ENCODE measurements at regions not wholly inside any gene's neighbourhood (a gene's known extent, or its start where the extent isn't known, plus 50 kb on each side); places are given as distances from the start of the nearest gene placed in this dataset.
"Not testable (repeated sequence)": the region's sequence is repeated elsewhere in the genome, so short reads cannot be mapped to it uniquely, and the experiment has no call there.

DNA sequence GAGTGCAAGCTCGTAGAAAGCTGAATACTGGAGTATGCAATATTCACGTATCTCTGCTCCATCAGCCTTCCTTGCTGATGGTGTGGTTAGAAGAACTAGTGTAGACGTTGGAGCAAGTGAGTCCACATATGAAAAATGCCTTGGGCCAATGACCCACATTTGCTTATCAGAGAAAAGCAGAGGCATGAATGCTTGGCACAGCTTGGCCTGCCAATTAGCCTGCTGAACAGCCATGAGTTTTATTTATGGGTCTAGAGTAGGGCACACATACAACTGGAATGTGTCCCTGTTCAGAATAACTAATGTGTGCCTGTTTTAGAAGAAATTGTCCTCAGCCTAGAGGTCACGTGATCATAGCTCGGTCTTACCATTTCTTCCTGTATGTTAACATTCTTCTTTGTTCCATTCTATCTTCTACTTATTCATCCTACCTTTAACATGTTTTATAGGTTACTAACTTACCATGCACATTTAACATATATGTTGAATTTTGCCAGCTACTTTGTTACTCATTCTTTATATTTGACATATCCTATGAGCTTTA lies 432.7 kb upstream of the AADAT start:
- TF ChIP-seq TAF1 (IDR thresholded peaks at IDR 0.05; ENCODE audit: borderline replicate concordance, low read depth, low read length) = no peak
- TF ChIP-seq POLR2AphosphoS5 (IDR thresholded peaks at IDR 0.05; ENCODE audit: low read depth, low read length) = no peak
- TF ChIP-seq POLR2A (IDR thresholded peaks at IDR 0.05; ENCODE audit: low read depth, low read length) = no peak
- DNase-seq (ENCODE audit: insufficient read length) (no peak), FAIRE-seq (no peak)

DNA sequence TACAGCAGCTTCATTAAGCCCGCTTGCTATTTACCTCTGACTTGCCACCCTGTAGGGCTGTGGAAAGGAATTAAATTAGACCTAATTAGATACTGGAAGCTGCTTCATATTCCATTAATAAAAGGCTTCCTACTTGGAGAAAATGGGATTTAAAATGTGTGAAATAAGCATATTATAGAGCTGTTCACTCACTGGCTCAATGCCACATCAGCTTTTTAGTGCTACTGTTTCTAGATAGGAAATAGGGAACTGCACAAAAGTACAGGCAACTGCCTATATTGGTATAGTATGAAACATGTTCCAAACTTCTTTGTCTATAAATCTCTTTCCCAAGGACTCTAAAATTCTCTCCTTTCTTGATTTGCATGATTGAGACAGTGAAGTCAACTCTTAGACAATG lies 407.9 kb upstream of the AADAT start:
- no peak for FAIRE-seq

DNA sequence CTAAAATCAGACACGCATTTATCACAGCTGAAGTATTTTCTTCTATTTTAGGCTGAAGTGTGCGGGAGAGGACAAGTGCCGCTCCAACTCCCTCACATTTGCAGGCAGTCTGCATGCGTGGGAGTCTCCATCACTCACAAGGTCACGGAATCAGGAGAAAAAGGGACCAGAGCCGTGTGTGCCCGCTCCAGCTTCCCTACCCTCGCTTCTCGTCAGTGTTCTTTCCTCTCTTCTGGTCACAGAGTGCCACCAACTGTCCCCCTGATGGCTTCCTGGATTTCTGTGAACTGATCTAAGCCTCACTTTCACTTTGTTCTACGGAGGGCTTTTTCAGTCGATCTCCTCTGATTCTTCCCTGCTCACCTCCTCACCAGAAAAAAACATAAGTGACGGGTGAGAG lies 407.4 kb upstream of the AADAT start:
- DNase-seq (ENCODE audit: insufficient read length) (no peak), FAIRE-seq (no peak)
- TF ChIP-seq POLR2A (IDR thresholded peaks at IDR 0.05; ENCODE audit: low read depth, low read length) (no peak), TAF1 (IDR thresholded peaks at IDR 0.05; ENCODE audit: borderline replicate concordance, low read depth, low read length) (no peak), POLR2AphosphoS5 (IDR thresholded peaks at IDR 0.05; ENCODE audit: low read depth, low read length) (no peak)

More for the DNA sequence above, 407.9 kb upstream of the AADAT start:
- TF ChIP-seq POLR2A (IDR thresholded peaks at IDR 0.05; ENCODE audit: low read depth, low read length) = no peak
- TF ChIP-seq POLR2AphosphoS5 (IDR thresholded peaks at IDR 0.05; ENCODE audit: low read depth, low read length) = no peak
- TF ChIP-seq TAF1 (IDR thresholded peaks at IDR 0.05; ENCODE audit: borderline replicate concordance, low read depth, low read length) = no peak
- no peak for DNase-seq (ENCODE audit: insufficient read length)

DNA sequence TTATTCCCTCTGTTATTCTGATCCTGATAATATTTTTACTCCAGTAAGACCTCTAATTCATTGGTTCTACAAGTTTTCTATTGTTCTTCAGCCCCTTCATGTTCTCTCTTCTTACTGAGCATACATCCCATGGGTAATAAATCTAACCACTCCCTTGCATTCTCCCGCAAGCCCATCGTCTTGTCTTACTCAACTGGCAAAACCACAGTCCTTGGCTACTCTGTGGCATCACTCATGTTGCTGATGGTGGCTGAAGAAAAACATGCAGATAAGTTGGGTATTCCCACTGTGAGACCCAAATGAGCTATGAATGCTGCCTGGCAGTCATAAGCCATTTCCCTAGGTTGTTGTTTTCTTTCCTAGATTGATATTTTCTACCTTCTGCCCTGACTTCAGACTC lies 402.2 kb upstream of the AADAT start:
- TF ChIP-seq TAF1 (IDR thresholded peaks at IDR 0.05; ENCODE audit: borderline replicate concordance, low read depth, low read length) (no peak), POLR2A (IDR thresholded peaks at IDR 0.05; ENCODE audit: low read depth, low read length) (no peak), POLR2AphosphoS5 (IDR thresholded peaks at IDR 0.05; ENCODE audit: low read depth, low read length) (no peak)
- no peak for FAIRE-seq
- no peak for DNase-seq (ENCODE audit: insufficient read length)

DNA sequence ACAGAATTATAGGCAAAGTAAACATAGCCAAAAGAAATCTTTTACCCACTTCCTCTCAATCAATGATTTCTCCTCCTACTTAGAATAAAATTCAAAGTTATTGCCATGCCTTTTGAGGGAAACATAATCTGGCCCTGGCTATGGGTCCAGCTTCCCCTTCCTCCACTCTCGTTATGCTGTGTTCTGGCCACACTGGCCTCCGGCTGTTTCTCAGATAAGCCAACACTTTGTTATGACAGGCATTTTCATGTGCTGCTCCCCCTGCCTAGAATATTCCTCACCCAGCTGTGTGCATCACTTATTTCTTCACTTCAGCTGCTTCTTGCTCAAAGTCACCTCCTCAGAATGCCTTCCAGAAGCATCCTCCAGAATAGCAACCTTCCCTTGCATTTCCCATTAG lies 386.6 kb upstream of the AADAT start:
- no peak for FAIRE-seq
- no peak for DNase-seq (ENCODE audit: insufficient read length)
- TF ChIP-seq POLR2A (IDR thresholded peaks at IDR 0.05; ENCODE audit: low read depth, low read length) (no peak), TAF1 (IDR thresholded peaks at IDR 0.05; ENCODE audit: borderline replicate concordance, low read depth, low read length) (no peak)

DNA sequence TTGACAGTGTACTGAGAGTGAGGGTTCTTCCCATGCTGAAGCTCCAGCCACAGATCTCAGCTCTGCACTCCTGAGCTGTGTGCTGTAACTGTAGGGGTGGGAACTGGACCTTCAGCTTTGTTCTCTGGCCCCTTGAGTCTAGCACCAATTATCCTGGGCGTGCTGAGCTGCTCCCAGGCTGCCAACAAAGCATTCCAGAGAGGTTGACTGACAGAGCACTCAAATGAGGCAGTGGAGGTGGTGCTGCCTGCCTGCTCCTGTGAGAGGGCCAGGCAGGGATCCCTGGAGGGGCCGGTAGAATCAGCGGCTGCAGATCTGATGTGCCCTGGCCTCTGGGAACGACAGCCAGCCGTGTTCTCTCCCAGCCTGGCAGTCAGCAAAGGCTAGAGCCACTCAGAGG lies 375.7 kb upstream of the AADAT start:
- FAIRE-seq (no peak), DNase-seq (ENCODE audit: insufficient read length) (no peak)
- TF ChIP-seq TAF1 (IDR thresholded peaks at IDR 0.05; ENCODE audit: borderline replicate concordance, low read depth, low read length) = no peak
- TF ChIP-seq POLR2AphosphoS5 (IDR thresholded peaks at IDR 0.05; ENCODE audit: low read depth, low read length) = no peak
- no peak for TF ChIP-seq POLR2A (IDR thresholded peaks at IDR 0.05; ENCODE audit: low read depth, low read length)

DNA sequence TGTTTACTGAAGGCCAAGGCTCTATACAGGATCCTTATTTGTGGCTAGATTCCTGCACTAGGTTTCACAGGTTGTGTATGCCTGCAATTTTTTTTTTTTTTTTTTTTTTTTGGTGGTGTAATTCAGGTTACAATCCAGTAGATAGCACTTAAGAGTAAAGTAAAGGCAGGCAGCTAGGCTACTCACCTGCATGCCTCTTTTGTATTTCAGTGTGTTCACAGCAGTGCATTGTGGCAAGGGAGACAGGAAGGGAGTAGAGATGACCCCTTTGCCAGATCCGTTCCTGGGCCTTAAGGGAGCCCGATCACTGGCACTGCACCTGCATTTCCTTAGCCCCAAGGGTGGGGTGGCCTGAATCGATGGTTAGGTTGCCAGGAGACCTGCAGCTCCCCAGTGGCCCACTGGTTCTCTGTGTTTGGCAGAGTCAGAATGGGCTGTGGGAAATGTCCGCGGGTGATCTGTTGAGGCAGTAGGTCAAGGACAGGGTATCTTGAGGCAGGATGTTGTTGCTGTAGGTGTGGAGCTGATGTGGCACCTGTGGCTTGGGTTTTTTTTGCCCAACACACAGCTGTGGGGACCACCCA lies 374.9 kb upstream of the AADAT start:
- FAIRE-seq = no peak
- TF ChIP-seq TAF1 (IDR thresholded peaks at IDR 0.05; ENCODE audit: borderline replicate concordance, low read depth, low read length) (no peak), POLR2A (IDR thresholded peaks at IDR 0.05; ENCODE audit: low read depth, low read length) (no peak), POLR2AphosphoS5 (IDR thresholded peaks at IDR 0.05; ENCODE audit: low read depth, low read length) (no peak)

DNA sequence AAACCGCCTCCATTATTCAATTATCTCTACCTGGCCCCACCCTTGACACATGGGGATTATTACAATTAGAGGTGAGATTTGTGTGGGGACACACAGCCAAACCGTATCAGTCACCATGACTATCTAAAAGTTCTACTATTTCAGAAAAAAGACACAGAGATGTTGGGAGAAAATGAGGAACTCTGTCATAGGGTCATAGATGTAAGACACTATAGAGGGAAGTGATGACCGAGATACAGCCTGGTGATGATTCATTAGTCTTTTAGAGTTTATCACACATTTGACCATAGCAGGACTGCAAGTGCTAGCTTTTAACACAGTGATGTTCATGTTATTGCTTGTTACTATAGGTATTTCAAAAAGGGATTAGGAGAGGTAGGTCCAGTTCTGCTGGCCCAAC lies 357.0 kb upstream of the AADAT start:
- no peak for FAIRE-seq
- DNase-seq (ENCODE audit: insufficient read length) = no peak
- TF ChIP-seq TAF1 (IDR thresholded peaks at IDR 0.05; ENCODE audit: borderline replicate concordance, low read depth, low read length) (no peak), POLR2AphosphoS5 (IDR thresholded peaks at IDR 0.05; ENCODE audit: low read depth, low read length) (no peak), POLR2A (IDR thresholded peaks at IDR 0.05; ENCODE audit: low read depth, low read length) (no peak)

More for the DNA sequence above, 374.9 kb upstream of the AADAT start:
- no peak for DNase-seq (ENCODE audit: insufficient read length)

DNA sequence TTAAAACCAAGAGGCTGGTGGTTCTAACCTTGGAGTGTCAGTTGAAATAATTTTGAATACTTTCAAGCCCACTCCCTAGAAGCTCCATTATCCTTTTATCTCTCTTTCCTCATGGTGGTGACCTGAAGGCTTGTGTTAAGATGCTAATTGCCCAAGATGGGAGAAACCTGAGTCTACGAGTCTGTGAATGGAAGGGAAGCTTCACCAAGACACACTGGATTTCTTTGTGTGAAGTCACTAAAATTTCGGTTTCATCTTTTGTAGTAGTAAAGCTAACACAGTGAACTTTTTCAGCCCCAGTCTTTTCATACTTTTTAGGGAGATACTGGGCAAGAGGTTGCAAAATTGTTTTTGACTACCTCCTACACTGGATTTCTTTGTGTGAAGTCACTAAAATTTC lies 351.4 kb upstream of the AADAT start:
- FAIRE-seq = not testable (repeated sequence)

DNA sequence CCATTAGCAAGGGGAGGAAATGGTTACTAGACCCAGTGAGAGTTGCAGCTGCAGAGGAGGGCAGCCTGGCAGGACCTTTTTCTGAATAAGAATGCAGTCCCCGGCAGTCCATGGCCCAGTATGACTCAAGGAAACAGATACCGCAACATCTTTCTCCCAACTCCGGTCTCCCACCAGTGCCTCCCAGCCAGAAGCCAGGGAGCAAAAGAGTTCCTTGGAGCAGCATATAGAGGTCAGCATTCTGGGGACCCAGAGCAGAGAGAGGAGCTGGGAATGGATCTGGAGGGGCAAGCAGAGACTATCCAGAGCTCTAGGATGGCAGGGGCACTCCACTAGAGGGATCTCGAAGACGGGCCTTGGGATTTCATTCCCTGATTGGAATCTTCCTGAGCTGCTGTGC lies 339.2 kb upstream of the AADAT start:
- TF ChIP-seq POLR2A (IDR thresholded peaks at IDR 0.05; ENCODE audit: low read depth, low read length) (no peak), POLR2AphosphoS5 (IDR thresholded peaks at IDR 0.05; ENCODE audit: low read depth, low read length) (no peak), TAF1 (IDR thresholded peaks at IDR 0.05; ENCODE audit: borderline replicate concordance, low read depth, low read length) (no peak)
- FAIRE-seq = no peak
- no peak for DNase-seq (ENCODE audit: insufficient read length)

More for the DNA sequence above, 351.4 kb upstream of the AADAT start:
- not testable (repeated sequence) for DNase-seq (ENCODE audit: insufficient read length)

DNA sequence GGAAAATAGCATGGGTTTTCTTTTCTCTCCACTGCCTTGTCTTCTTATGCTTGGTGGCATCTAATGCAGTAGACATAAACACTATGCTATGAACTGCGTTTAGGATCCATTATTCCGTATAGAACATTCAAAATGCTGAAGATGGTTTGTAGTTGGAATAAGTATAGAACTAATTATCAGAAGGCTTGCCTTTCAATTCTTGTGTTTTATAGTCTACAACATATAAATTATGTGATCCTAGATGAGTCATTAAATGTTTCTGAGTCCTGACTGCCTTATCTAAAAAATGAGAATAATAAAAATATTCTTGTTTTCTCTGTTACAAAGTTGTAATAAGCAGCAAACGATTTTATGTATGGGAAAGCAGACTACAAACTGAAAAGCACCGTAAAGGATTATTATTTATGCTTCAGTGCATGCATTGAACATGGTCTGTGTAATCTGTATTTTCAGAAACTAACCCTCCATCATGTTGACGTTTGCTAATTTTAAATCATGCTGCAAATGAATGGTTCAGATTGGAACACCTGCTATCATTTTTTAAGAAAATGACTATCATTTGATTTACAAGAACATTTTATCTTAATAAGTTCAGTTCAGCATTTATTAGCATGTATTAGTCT lies 335.9 kb upstream of the AADAT start:
- no peak for FAIRE-seq

DNA sequence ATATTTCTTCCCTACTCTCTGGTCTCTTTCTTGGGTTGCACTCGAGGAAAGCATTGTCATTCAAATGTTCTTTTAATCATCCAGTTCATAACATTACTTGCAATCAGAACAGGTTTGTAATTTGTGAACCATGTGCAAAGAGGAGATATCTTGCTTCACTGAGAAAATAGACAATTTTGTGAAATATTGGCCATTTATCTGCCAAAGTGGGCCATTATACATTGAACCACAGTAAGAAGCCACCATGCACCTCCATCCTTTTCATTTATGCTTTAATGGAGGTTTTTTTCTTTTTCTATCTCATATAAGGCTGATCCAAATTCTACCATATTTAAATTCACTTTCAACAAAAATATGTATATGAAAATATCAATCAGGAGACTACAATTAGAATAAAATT lies 335.3 kb upstream of the AADAT start:
- FAIRE-seq = no peak
- TF ChIP-seq POLR2AphosphoS5 (IDR thresholded peaks at IDR 0.05; ENCODE audit: low read depth, low read length) = no peak
- no peak for TF ChIP-seq POLR2A (IDR thresholded peaks at IDR 0.05; ENCODE audit: low read depth, low read length)
- TF ChIP-seq TAF1 (IDR thresholded peaks at IDR 0.05; ENCODE audit: borderline replicate concordance, low read depth, low read length) = no peak

More for the DNA sequence above, 335.9 kb upstream of the AADAT start:
- no peak for DNase-seq (ENCODE audit: insufficient read length)
- no peak for TF ChIP-seq POLR2AphosphoS5 (IDR thresholded peaks at IDR 0.05; ENCODE audit: low read depth, low read length)
- no peak for TF ChIP-seq TAF1 (IDR thresholded peaks at IDR 0.05; ENCODE audit: borderline replicate concordance, low read depth, low read length)
- TF ChIP-seq POLR2A (IDR thresholded peaks at IDR 0.05; ENCODE audit: low read depth, low read length) = no peak

More for the DNA sequence above, 335.3 kb upstream of the AADAT start:
- DNase-seq (ENCODE audit: insufficient read length) = no peak
